A204.1 (cell line): ENCODE measurements at regions not wholly inside any gene's neighbourhood (a gene's known extent, or its start where the extent isn't known, plus 50 kb on each side); places are given as distances from the start of the nearest gene placed in this dataset.

Experiments
- FAIRE-seq: peaks from 2 replicates; lab custom pipeline; 2012; peaks lifted over from hg19 to GRCh38; lab: Jason Lieb, UNC

- no peak for FAIRE-seq
Observed at GRCh38 chr21:25329227-25329825, 278.0 kb downstream of the MRPL39 start.

DNA sequence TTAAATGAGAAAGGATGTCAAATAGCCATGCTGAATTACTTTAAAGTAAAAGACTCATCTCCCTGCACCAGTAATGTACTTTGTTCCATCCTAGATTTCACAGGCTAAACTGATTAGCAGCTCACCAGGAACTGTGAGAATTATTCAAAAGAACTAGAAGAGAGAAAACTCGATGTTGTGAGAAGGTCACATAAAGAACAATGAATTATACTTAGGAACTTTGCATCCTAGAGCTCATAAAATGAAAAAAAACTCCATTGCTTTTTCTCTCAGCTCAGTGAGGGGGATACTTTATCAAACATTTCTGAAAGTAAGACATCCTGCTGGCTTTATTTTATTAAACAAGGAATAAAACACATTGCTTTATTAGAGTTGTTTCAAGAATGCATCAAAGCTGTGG is 278.5 kb downstream of the MRPL39 start:
- FAIRE-seq, result no peak

- no peak for FAIRE-seq
Observed at GRCh38 chr21:25326181-25326580, 281.1 kb downstream of the MRPL39 start.

GRCh38 chr21:25324666-25325065 is 282.6 kb downstream of the MRPL39 start:
- FAIRE-seq, result no peak

DNA sequence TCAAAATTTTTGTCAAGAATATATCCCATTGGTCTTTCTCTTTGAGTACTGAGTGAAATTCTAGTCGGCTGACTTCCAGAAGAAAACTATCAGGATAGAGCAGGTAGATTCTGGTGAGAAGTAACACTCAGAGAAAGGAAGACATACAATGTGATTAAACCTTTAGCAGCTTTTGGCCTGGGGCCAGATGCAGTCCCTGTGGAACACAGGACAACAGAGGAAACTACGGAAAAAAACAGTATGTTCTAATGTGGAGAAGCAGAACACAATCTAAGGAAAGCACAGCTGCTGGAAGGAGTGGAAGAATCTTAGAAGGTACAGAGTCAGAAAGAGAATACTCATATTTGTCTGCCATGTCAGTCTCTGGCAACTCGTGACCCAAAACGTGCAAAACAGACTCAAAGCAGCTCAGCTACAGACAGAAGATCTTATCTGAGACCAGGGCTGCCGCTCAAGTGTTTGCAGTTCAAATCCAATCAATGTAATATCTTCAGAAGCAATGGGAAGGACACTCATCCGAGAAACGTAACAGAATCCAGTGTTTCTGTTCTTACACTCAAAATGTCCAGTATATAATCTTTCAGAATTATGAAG is 283.8 kb downstream of the MRPL39 start:
- FAIRE-seq, result no peak

GRCh38 chr21:25314247-25314646 is 293.0 kb downstream of the MRPL39 start:
- no peak for FAIRE-seq

- peak; percentile 97 for FAIRE-seq
Observed at GRCh38 chr21:25313829-25314228, 293.5 kb downstream of the MRPL39 start.

GRCh38 chr21:25307489-25307888 is 299.8 kb downstream of the MRPL39 start:
- no peak for FAIRE-seq

- FAIRE-seq, result no peak
Observed at GRCh38 chr21:25304611-25305010, 302.7 kb downstream of the MRPL39 start.

GRCh38 chr21:25300632-25301031 is 306.6 kb downstream of the MRPL39 start:
- FAIRE-seq, result no peak

DNA sequence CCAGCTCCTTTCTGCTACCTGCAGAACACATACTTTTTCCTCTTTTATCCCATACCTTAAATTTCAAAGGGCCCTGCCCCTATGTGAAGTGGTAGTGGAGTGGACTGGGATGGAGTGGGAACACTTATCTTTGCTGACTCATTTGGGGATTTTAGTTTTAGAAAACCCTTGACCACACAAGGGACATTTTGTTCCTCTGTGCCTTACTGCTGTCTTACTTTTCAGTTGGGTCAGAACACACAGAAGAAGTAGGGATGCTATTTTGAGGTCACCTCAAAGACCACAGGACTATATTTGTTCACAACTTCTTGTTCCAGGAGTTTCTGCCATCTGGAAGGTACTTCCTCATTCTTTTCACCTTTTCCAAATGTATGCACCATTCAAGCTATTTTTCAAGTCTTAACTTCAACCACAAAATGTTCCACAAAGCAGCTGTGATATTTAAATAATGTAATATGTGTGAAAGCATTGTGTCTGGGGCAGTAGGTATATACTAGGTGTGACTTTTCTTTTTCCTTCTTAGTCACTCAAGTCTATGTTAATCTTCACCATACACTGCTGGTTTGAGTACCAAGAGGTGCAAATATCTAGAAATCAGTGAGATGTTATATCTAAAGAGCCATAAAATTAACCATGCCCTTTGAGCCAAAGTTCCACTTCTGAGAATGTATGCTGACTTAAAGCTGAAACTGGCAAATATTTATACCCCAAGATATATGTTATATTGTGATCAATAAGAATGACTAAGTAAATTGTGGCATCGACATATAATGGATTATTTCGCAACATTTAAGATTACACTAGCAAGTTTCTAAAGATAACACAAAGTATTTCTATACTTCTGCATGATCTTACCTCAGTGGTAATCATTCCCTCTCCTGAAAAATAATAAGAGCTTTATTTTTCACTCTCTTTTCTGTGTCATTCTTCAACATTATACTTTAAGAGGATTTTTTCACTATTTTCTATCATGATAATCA is 308.5 kb downstream of the MRPL39 start:
- no peak for FAIRE-seq

GRCh38 chr21:25297117-25297516 is 310.2 kb downstream of the MRPL39 start:
- no peak for FAIRE-seq

GRCh38 chr21:25296252-25296651 is 311.0 kb downstream of the MRPL39 start:
- no peak for FAIRE-seq

GRCh38 chr21:25292396-25292795 is 314.9 kb downstream of the MRPL39 start:
- no peak for FAIRE-seq

GRCh38 chr21:25283720-25284119 is 323.6 kb downstream of the MRPL39 start:
- no peak for FAIRE-seq

DNA sequence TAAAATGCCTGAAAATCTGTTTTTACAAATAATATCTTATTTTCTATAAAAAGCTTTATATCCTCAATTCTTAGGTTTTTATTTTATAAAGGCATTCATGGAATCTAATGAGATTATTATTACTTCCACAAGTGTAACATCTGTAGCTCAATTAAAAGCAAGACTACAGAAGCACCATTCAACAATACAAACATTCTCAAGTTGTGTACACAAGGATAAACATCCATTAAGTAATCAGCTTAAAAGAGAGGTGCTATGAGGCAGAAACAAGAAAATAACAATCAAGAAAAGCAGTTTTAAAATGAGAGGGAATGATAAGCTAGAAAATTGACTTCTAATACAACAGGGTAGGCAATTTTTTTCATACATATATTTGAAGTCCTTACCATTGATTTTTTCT is 326.1 kb downstream of the MRPL39 start:
- FAIRE-seq, result no peak

DNA sequence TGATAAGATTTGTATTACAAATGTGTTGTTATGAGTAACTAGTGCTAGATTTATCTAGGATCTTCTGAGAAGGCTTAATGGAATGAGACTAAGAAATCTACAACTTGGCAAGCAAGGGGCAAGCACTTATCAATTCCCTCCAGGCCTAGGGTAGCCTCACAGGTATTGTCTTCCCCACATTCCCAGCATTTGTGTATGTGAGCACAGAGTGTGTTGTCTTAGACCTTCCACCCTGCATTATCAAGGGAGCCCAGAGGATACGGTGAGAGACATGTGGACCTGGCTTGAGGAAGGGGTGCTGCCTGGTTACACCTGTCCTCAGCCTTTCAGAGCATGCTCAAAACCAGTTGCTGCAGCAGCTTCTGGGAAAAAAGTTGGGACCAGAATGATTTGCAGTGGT is 327.2 kb downstream of the MRPL39 start:
- no peak for FAIRE-seq

GRCh38 chr21:25273959-25274358 is 333.3 kb downstream of the MRPL39 start:
- FAIRE-seq, result no peak

DNA sequence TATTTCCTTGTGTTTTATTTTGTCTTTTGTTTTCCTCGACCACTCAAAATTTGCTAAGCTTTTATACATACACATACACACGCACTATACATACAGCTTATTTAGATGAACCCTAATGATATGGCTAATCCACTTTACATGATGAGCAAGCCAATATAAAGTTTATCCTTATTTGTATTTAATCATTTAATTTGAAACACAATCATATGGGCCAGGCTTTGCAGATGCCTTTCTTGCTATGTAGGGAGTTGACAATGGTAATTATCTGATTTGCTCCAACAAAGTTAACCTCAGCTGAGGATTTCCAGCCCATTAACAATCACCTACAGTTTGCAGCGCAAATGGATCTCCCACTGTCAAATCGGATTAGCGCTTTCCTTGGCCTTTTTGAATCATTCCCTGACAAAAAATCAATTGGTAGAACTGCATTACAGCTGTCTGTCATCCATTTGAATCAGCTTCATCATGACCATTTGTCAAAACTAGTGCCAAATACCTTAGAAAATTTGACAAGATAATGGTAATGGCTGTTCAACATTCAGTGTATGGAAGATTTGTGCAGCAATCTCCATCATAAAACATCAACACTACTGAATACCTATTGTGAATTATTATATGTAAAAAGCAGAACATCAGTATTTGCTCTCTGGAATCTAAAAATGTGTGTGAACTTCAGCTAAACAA is 352.6 kb downstream of the MRPL39 start:
- no peak for FAIRE-seq

DNA sequence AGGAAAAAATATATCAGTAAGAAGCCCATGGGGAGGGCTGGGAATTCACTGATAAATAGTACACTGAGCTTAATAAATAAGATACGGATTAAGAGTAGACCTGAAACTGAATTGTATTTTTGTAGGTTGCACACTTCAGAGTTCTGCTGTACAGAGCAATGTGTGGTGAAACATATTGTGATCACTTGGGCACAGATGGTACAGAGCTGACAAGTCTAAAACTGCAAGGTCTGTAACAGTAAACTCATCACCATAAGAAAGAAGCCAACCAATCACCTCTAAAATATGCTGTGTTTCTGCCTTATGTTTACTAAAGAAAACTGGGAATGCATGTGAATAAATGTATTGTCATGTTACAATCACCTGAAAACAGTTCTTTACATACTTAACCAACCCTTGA is 360.7 kb downstream of the MRPL39 start:
- FAIRE-seq, result no peak

- peak; percentile 85 for FAIRE-seq
Observed at GRCh38 chr21:25244735-25245134, 362.5 kb downstream of the MRPL39 start.

DNA sequence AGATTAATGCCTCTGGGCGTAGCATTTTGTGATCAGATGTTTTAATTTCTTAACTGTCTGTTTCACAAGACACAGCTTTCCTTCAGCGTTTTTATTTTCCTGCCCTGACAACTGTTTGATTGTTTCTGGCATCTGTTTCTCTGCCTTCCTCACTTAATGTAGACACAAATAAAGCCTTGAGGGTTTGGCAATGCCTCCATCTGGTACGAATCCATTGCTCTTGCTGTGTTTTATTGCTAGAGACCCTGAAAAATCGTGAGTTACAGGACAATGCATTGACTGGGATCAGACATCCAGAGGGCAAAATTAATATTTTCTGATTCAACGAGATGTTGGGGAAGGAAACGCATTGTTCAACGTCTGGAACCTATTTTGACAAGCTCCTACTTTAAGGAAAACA is 363.5 kb downstream of the MRPL39 start:
- FAIRE-seq, result no peak

DNA sequence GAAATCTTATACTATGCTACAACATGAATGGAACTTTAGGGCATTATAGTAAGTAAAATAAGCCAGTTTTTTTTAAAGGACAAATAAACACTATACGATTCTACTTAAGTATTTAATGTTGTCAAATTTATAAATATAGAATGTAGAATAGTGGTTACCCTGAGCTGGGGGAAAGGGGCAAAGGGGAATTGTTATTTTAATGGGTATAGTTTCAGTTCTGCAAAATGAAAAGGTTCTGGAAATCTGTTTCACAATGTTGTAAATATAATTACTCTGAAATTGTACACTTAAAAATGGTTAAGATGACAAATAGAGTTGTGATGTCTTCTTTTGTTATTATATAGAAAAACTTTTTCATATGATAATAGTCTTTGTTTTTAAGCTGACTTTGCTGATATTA is 366.3 kb downstream of the MRPL39 start:
- no peak for FAIRE-seq
